ENCODE measurements at regions not wholly inside any gene's neighbourhood (a gene's known extent, or its start where the extent isn't known, plus 50 kb on each side); places are given as distances from the start of the nearest gene placed in this dataset.
"Not testable (repeated sequence)": the region's sequence is repeated elsewhere in the genome, so short reads cannot be mapped to it uniquely, and the experiment has no call there.

DNA sequence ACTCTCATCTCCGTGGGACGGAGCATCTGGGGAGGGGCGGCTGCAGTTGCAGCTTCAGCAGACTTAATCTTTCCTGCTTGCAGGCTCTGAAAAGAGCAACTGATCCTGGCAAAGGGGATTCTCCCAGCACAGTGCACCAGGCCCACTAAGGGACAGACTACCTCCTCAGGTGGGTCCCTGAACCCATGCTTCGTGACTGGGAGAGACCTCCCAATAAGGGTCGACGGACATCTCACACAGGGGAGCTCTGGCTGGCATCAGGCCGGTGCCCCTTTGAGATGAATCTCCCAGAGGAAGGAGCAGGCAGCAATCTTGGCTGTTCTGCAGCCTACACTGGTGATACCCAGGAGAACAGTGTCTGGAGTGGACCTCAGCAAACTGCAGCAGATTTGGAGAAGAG is 303.3 kb upstream of the FGF16 start:
- no peak for DNase-seq (ENCODE audit: low read depth)

DNA sequence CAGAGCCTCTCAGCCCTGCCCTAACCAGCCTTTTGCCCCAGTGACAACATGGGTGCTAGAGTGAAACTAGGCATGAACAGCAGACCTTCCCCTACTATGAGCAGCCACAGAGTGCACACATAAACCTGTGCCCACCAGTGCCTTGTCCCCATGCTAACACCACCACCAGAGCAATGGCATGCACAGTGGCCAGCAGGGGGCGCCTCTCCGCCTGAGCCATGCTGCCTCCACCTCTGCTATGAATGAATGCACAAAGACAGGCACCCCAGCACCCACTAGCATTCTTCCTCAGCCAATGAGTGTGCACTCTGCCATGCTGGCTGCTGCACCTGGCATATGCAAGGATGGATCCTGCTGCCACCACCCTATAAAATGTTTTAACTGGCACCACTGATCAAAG is 286.9 kb upstream of the FGF16 start:
- DNase-seq (ENCODE audit: low read depth), result no peak

- DNase-seq (ENCODE audit: low read depth), result no peak
These were observed 284.4 kb upstream of the FGF16 start for GRCh38 chrX:77162777-77163176.

GRCh38 chrX:77167993-77168392 is 279.2 kb upstream of the FGF16 start:
- DNase-seq (ENCODE audit: low read depth), result no peak

GRCh38 chrX:77174680-77175519 is 272.3 kb upstream of the FGF16 start:
- no peak for DNase-seq (ENCODE audit: low read depth)

- no peak for DNase-seq (ENCODE audit: low read depth)
These were observed 246.5 kb upstream of the FGF16 start for GRCh38 chrX:77200663-77201062.

GRCh38 chrX:77223046-77223445 is 224.1 kb upstream of the FGF16 start:
- no peak for DNase-seq (ENCODE audit: low read depth)

DNA sequence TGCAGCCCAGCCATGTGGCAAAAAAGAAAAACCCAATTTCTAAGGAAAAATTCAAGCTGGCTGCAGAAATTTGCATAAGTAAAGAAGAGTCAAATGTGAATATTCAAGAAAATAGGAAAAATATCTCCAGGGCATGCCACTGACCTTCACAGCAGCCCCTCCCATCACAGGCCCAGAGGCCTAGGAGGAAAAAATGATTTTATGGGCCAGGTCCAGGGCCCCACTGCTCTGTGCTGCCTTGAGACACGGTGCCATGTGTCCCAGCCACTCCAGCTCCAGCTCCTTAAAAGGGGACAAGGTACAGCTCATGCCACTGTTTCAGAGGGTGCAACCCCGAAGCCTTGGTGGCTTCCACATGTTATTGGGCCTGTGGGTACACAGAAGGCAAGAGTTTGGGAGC is 182.7 kb upstream of the FGF16 start:
- no peak for DNase-seq (ENCODE audit: low read depth)

DNA sequence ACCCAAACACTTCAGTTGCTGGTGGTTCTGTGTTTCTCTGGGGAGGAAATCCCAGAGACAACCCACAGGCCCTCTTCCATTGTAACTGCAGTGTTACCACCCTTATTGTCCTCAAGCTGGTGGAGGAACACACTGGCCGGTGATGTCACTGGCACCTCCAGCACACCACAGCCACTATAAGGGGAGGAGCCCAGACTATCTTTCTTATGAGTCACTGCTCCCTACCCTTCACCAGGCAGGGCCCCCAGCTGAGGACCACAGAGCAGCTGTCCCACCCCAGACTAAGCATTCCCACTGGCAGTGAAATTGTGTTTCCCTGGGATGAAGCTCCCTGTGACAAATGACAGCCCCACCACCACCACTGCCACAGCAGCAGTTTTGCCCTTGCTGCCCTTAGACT is 171.8 kb upstream of the FGF16 start:
- peak; percentile 42 for DNase-seq (ENCODE audit: low read depth)

DNA sequence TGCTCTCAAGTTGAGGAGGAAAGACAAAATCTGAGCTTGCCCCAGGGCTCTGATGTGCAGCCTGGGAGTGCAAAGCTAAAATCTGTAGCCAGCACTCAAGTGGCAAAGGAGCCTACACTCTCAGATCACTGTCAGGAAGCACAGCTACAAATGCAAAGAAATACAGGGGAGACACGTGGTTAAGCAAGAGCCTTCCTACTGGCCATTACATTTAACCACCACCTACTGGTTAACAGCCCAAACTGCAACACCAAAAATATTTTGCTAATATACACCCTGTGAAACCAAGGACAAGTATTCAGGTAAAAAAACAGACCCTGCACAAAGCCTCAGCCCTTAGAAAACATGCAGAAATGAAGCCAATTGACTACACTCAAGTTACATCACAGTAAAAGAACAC is 170.4 kb upstream of the FGF16 start:
- no peak for DNase-seq (ENCODE audit: low read depth)

DNA sequence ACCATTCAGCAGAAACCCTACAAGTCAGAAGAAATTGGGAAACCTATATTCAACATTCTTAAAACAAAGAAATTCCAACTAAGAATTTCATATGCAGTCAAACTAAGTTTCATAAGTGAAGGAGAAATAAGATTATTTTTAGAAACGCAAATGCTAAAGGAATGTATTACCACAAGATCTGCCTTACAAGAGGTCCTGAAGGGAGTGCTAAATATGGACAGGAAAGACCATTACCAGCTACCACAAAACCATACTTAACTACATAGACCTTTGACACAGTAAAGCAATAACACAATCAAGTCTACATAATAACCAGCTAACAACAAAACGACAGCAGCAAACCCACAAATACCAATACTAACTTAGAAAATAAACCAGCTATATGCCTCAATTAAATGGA is 169.3 kb upstream of the FGF16 start:
- peak; percentile 6 for DNase-seq (ENCODE audit: low read depth)

GRCh38 chrX:77279373-77279772 is 167.8 kb upstream of the FGF16 start:
- DNase-seq (ENCODE audit: low read depth), result not testable (repeated sequence)

DNA sequence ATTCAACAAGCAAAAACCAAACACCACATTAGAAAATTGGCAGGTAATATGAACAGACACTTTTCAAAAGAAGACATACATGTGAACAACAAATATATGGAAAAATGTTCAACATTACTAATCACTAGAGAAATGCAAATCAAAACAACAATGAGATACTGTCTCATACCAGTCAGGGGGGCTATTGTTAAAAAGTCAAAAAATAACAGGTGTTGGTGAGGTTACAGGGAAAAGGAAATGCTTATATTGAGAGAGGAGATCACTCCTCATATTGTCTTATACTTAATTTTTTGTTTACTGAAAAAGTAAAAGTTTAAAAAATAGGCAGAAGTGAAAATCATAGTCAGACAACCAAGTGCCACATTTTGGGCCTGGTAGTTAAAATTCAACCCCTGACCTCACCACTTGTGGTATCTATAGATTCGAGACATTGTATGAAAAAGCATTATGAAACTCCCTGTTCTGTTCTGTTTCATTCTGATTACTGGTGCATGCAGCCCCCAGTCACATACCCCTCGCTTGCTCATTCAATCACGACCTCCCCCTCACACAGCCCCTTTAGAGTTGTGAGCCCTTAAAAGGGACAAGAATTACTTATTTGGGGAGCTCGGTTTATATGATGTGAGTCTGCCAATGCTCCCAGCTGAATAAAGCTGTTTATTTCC is 153.7 kb upstream of the FGF16 start:
- no peak for DNase-seq (ENCODE audit: low read depth)

GRCh38 chrX:77298296-77298695 is 148.9 kb upstream of the FGF16 start:
- DNase-seq (ENCODE audit: low read depth), result no peak

DNA sequence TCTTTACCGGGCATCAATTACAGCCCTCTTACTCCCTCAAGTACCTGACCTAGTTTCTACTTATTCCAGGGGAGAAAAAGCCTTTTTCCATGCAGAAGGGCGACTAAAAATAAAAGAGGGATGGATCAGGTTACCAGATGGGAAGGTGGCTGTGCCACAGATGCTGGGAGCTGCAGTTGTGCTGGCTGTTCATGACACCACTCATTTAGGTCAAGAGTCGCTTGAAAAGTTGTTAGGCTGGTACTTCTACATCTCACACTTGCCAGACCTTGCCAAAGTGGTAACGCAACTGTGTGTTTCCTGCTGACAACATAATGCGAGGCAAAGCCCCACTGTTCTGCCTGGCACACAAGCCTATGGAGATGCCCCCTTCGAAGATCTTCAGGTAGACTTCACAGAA is 148.4 kb upstream of the FGF16 start:
- no peak for DNase-seq (ENCODE audit: low read depth)

DNA sequence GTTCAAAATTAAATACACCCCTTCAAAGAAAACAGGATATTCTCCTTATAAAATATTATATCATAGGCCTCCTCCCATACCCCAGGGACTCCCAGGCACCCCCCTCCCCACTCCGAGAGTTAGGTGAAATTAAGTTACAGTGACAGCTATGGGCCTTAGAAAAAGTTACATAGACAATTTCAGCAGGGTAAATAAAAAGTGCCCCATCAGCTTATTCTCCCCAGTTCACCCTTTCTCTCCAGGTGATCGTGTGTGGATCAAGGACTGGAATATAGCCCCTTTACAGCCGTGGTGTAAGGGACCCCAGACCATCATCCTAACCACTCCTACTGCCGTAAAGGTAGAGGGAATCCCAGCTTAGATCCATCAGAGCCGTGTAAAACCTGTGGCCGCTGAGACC is 147.6 kb upstream of the FGF16 start:
- DNase-seq (ENCODE audit: low read depth), result no peak

GRCh38 chrX:77342004-77342403 is 105.2 kb upstream of the FGF16 start:
- peak; percentile 88 for DNase-seq (ENCODE audit: low read depth)

DNA sequence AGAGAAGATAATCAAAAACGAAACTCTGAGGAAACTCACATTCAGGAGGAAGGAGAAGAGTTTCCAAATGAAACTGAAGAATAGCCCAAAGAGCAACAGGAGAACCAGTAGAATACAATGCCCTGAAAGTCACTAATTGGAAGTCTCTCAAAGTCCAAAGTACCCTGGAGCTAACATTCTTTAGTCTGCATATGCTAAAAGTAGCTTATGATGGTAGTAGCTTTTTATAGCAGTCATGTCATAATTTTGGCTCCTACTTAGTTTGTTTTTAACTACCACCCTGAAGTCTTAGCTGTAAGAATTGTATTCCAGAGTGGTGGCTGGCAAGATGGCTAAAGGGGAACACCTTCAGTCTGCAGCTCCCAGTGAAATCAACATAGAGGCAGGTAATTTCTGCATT is 100.3 kb upstream of the FGF16 start:
- peak; percentile 13 for DNase-seq (ENCODE audit: low read depth)

DNA sequence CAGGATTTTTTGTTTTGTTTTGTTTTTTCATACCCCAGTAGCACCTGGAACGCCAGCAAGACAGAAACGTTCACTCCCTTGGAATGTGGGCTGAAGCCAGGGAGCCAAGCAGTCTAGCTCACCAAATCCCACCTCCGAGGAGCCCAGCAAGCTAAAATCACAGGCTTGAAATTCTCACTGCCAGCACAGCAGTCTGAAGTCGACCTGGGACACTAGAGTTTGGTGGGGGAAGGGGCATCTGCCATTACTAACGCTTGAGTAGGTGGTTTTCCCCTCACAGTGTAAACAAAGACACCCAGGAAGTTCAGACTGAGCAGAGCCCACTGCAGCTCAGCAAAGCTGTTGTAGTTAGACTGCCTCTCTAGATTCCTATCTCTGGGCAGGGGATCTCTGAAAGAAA is 99.6 kb upstream of the FGF16 start:
- DNase-seq (ENCODE audit: low read depth), result no peak

DNA sequence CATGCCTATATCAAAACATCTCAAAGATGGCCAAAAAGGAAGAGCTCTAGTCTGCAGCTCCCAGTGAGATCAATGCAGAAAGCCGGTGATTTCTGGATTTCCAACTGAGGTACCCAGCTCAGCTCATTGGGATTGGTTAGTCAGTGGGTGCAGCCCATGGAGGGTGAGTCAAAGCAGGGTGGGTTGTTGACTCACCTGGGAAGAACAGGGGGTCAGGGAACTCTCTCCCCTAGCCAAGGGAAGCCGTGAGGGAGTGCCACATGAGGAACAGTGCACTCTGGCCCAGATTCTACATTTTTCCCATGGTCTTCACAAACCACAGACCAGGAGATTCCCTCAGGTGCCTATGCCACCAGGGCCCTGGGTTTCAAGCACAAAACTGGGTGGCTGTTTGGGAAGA is 57.3 kb upstream of the FGF16 start:
- DNase-seq (ENCODE audit: low read depth), result no peak

GRCh38 chrX:77390365-77390764 is 56.8 kb upstream of the FGF16 start:
- DNase-seq (ENCODE audit: low read depth), result not testable (repeated sequence)

DNA sequence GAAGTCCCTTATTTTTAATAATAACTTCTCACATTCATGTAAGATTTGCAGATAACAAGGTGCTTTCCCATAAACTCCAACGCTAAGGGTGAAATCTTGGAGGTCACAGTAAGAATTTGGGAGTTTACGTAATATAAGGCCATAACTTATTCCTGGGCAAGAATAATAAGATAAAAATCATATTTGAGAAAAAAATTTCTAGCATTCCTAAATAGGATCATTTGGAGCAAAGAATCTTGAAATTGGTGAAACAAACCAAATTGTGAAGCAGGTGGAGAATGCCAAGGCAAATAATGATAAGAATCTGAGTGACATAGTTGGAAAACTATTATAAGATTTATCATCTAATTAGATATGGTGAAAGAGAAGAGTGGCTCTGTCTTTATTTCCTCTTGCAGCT is 50.4 kb upstream of the FGF16 start:
- no peak for DNase-seq (ENCODE audit: low read depth)

Data from myocyte (in vitro differentiated cells).